ENCODE measurements at regions not wholly inside any gene's neighbourhood (a gene's known extent, or its start where the extent isn't known, plus 50 kb on each side); places are given as distances from the start of the nearest gene placed in this dataset.
A peak's percentile ranks its signal among the peaks of the same experiment; 100 is the strongest.
"Not testable (repeated sequence)": the region's sequence is repeated elsewhere in the genome, so short reads cannot be mapped to it uniquely, and the experiment has no call there.

DNA sequence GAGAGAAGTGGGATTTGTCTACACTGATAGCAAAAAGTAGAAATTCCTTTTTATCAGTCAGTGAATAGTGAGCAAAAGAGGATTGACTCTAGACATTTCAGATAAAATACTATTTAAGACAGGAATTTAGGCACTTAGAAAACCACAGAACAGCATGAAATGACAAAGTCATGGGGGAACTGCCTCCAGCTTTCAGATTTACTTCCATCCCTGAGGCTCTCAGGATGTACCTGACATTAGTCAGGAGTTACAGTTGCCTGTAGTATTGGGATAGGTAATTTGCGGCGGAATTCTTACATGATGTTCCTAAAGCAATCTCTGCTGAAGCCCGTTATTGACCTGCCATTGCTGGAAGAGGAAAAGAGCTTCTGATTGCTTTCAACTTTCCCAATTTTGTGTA is 337.1 kb upstream of the MAP2 start:
- no peak for DNase-seq

GRCh38 chr2:209091056-209091455 is 332.8 kb upstream of the MAP2 start:
- no peak for DNase-seq

DNA sequence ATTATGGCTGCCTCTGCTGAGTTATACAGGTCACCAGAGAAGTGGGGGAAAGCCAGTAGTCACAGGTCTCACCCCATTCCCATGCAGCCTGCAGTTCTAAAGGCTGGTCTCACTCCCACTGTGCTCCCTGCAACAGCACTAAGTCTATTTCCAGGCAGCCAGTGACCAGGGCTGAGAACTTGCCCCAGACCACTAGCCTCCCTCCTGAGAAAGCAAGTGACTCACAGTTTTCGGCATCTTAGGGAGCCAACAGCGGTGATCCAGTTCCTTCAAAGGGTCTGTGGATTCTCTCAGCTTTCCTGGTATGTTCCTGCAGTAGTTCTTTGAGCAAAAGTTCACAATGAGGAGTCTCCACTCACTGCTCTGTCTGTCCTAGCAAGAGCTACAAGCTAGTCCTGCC is 329.6 kb upstream of the MAP2 start:
- no peak for DNase-seq

DNA sequence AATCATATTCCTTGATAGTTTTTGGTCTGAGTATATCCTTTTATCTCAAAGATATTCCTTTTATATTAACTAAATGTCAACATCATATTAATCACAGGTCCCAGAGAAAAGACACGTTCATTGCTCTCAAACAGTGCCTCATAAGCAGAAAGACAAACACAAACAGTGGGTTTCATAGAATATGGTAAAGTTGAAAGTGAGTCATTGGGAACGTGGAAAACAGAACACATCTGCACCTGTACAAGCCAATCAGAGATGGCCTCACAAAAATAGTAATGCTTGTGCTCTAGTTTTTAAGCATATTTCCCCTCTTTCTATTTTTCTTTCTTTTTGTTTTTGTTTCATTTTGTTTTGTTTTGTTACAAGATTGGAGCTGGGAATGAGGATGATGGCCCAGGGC is 328.4 kb upstream of the MAP2 start:
- no peak for DNase-seq

- DNase-seq, result no peak
Measured at GRCh38 chr2:209097168-209097567, 326.7 kb upstream of the MAP2 start.

- DNase-seq, result no peak
Measured at GRCh38 chr2:209102319-209102718, 321.5 kb upstream of the MAP2 start.

DNA sequence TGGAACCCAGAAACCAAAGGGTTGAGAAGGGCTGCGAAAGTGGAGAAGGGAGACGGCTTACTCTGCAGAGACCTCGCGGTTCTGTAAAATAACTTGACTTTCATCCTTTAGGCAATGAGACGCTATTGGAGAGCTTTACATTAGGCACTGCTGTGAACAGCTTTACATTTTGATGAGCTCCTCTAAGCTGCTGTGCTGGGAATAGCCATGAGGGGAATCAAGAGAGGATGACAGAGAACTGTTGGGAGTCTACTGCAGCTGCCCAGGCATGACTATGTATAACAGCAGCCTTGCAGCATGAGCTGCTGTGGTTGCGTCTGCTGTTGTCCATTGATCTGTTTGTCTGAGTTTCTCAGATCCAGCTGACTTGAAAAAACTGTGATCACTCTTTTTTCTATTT is 310.8 kb upstream of the MAP2 start:
- DNase-seq, result peak; percentile 18

DNA sequence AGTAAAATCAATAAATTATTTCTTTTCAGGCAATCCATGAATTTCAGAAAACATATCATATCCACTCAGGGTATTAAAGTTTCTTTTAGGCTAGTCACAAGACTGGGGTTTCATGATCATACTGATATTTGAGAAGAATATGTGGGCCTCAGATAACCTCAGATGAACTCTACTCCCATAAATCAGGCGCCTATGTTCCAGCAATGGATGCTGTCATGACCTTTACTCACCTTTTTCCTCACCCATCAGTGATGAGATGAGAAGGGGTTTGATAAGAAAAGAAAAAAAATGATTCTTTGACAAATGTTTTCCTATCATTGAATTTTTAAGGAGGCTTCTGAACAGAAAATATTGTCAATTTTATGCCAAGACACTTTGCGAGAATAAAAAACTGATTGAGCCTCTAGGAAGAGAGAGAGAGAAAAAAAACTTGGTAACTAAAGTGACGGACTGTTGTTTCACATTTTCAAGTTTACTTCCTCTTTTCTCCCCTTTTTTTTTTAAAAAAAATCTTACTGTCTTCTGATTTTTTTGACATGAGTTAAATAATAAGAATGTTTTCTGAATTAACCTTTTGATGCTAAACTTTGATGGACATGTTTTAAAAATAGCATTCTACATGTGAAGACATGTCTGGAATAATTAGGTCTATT is 309.1 kb upstream of the MAP2 start:
- no peak for DNase-seq

DNA sequence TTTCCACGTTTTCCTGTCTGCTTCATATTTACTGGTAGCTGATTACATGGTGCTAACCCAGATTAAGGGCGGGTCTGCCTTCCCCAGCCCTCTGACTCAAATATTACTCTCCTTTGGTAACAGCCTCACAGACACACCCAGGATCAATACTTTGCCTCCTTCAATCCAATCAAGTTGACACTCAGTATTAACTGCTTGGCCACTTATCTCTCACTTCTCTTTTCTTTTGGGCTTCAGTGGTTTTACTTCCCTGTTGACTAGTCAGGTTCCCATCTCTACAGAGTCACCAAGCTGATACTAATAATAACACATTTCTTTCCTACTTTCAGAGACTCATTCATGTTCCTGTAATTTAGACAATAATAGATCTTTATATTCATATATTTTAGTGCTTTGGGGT is 302.2 kb upstream of the MAP2 start:
- no peak for DNase-seq

DNA sequence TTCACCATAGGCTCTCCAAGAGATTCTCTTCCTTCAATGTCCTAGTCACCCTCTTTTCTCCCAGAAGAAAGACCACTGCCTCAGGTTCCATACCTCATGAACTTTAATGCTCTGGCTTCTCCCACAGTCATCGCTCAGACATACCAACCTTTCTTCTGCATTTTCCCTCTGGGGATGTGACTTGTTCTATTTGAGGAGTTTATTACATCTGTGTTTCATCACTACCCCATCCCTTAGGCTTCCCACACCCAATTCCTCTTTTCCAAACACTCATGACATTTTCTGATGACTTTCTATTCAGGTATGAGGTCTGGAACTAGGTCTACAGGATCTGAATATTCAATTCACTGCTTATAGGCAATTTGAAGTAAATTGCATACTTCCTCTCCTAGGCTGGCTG is 298.6 kb upstream of the MAP2 start:
- DNase-seq, result no peak

- no peak for DNase-seq
Measured at GRCh38 chr2:209138079-209138478, 285.8 kb upstream of the MAP2 start.

DNA sequence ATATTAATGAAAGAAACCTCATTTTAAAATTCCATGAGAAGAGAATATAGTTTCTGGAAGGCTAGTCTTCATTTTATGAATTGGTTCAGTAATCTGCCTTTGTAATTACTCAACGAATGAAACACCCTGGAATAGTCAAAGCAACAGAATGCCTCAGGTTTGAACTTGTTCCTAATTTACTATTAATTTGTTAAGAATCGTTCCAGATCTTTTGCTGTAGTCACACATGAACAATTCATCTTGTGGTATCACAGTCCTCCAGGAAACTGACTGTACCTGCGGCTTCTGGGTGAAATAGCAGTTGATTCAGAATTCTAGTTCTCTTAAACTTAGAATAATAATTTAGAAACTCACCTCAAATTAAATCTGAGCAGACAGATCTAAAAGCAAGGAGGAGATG is 282.7 kb upstream of the MAP2 start:
- DNase-seq, result no peak

- DNase-seq, result no peak
Measured at GRCh38 chr2:209141818-209142217, 282.0 kb upstream of the MAP2 start.

DNA sequence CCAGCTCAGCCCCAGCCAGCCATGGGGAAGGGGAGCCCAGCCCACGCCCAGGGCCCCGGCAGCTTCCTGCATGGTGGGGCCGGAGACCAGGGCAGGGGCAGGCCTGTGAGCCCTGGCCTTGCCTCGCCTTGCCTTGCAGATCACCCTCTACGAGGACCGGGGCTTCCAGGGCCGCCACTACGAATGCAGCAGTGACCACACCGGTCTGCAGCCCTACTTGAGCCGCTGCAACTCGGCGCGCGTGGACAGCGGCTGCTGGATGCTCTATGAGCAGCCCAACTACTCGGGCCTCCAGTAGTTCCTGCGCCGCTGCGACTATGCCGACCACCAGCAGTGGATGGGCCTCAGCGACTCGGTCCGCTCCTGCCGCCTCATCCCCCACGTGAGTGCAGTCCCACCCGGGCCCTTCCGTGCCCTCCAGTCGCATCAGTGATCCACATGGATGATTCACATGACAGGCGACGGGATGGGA is 278.6 kb upstream of the MAP2 start:
- DNase-seq, result not testable (repeated sequence)

DNA sequence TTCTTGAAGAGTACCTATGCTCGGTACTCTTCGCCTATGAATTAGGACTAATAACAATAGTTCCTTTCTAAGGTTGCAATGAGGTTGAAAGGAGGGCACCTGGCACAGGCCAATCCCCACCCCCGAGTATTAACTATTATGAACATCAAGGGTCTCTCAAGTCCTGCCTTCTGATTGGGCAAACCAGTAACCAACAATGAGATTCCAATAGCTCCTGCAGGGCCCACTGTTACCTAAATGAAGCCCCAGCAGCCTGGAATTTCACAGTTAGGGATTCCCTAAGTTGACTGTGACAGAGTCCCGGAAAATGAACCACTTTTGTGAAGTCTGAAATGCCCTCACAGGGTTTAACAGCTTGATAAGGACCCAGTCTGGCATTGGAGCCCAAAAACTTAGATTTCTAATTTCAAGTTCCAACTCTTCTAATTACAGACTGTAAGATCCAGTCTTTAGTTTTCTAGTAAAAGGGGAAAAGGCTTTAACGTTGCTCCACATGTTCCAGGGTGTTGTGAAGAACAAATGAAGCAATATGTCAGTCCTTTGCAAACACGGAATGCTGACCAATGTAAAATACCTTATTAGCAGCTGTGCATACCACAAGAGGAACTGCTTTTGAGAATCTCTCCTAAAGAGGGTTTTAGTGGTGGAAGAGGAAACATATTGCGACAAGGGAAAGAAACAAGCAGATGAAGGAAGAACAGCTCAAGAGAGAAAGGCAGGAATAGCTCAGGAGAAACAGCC is 277.7 kb upstream of the MAP2 start:
- DNase-seq, result no peak

GRCh38 chr2:209146682-209147320 is 277.0 kb upstream of the MAP2 start:
- no peak for DNase-seq

GRCh38 chr2:209147981-209148380 is 275.9 kb upstream of the MAP2 start:
- no peak for DNase-seq

DNA sequence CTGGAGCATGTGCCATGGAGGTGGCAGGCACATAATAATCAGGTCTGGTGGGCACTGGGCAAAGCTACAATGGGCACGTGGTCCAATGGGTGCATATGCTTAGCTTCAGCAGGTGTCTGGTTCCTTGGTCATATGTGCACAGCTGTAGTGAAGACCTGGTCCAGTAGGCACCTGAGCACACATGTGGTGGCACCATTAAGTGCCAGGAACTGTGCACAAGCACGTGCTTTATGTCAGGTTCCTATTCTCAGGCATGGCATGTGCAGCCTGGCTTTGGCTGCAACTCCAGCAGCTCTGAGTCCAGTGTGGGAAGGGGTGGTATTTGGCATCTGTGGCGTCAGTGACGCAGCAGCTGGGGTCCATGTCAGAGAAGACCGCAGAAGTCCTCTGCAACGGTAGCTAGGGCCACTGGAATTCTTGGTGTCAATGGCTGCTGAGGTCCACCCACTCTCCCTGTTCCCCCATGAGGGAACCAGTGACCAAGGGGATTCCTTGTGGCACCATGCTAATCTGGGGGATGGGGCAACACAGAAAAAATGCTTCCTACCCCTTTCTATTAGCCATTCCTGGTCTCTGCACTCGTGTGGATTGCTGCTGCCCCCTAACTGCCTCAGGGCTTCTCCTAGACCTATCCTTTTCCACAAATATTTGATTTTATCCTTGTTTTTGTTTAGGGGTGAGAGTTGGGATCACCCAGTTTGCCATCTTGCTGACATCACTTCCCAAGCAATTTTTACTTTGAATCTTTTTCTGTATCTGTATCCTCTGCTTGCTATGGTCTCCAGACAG is 262.9 kb upstream of the MAP2 start:
- DNase-seq, result no peak

GRCh38 chr2:209162129-209162528 is 261.7 kb upstream of the MAP2 start:
- DNase-seq, result no peak

- DNase-seq, result no peak
Measured at GRCh38 chr2:209181984-209182383, 241.9 kb upstream of the MAP2 start.

- not testable (repeated sequence) for DNase-seq
Measured at GRCh38 chr2:209186886-209187285, 237.0 kb upstream of the MAP2 start.

DNA sequence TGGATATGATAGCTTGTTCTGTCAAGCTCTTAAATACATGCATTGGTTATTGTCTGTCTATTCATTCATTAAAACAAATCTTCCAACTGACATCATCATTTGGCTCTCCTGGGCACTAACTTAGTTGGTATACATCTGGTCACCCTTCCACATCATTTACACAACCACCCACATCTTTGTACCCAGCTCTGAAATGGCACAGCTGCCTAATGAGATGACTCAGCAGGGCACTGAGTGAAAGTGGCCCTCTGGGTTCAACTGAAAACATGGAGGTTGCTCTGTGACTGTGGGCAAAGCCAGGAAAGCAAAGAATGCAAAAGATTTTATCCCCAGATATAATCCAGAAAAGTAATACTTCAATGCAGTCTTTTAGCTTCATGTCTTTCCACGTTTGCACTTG is 234.0 kb upstream of the MAP2 start:
- no peak for DNase-seq

- DNase-seq, result no peak
Measured at GRCh38 chr2:209191139-209191538, 232.7 kb upstream of the MAP2 start.

Data from NCI-H2227 treated with DMSO at 0.1 percent for 48 hours (cell line).